Right ventricle myocardium inferior (tissue), 1 donor: ENCODE measurements at regions not wholly inside any gene's neighbourhood (a gene's known extent, or its start where the extent isn't known, plus 50 kb on each side); places are given as distances from the start of the nearest gene placed in this dataset.
"Not testable (repeated sequence)": the region's sequence is repeated elsewhere in the genome, so short reads cannot be mapped to it uniquely, and the experiment has no call there.

Experiments used
- ATAC-seq: fragments of 200-7000 bp; cut with Tn5 transposase; one replicate; pipeline ENCODE4 v1.9.1; 2020; ENCODE audit warnings: mild to moderate bottlenecking, moderate library complexity
- DNase-seq: peaks from one replicate; pipeline ENCODE4 v3.0.0; 2021; ENCODE audit errors: missing footprints
- intact Hi-C: fragments of 100-400 bp; cut with DNase I; formaldehyde crosslinking; loops from one replicate; pipeline ENCODE4 v1.11.0; 2022
- donor health status: DM: no; HTN: yes; CAD: no; lungs with severe emphysema.

DNA sequence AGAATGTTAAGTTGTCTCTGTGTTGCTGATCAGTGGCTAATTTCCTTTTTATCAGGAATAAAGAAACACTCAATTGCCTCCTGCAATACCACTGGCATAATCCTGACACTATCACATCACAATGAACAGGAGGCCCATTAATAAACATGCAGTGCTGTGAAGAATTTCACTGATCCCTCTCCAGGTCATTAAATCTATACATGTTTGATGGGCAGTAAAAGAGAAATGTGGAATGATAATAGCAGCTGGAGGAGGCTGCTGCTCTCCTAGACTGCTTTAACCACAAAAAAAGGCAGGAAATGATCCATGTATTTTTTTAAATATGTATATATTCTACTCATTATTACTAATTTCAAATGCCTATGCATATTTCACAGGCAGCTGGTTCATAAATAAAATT lies 202.1 kb downstream of the CENPC start:
- intact Hi-C loops, result no loop called here
- DNase-seq (no peak), ATAC-seq (no peak)

DNA sequence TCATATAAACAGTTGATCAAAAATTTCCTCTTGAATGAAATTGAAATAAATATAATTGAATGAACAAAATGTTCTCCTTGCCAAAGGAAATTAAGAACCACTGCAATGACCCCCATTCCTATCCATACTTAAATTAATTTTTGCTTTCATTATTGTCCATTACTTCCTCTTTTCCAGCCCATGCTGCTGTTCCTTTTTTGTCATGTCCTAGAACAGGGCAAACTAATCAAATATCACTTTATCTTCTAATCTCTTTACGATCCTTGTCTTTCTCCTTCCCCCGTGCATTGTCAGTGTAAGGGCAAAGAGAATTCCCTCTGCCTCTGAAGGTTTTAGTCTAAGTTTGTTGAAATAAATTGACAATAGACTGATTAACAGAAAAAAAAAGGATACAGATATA lies 203.0 kb downstream of the CENPC start:
- ATAC-seq, result no peak
- no peak for DNase-seq
- intact Hi-C loops, result no loop called here

DNA sequence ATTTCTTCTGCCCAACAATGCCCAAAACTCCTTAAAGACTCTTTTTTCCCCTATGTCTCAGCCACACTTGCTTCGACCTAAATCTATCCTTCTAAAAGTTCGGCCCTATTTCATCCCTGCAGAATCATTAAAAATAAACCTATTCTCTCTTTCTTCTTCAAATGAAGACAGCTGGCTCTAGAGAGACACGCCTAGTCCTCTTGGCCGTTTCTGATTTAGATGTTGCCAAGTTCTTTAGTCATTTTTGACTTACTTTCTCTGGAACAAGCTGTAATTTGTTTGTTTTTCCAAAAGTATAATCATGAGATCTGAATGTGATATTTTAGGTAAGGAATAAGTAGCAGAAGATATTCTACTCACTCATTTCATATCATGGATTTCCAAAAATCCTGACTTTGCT lies 211.6 kb downstream of the CENPC start:
- no peak for DNase-seq
- intact Hi-C loops, result no loop called here
- ATAC-seq, result no peak

DNA sequence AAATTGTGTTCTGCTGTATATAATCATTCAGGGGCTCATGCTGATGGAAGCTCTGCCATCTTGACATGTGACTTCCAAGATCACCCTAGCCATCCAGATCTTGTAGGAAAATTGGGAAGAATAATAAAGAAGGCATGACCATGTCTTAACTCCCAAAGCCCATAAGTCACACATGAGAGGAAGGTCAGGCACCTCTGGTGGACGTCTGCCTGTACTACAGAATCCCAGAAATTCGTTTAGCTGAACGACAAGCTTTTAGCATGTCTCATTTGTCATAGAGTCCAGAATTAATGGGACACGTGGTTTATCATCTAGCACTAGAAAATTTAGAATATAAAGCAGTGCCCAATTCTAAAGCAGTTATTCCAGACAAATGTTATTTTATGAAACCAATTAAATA lies 212.7 kb downstream of the CENPC start:
- no peak for ATAC-seq
- intact Hi-C loops, result no loop called here
- DNase-seq, result no peak

DNA sequence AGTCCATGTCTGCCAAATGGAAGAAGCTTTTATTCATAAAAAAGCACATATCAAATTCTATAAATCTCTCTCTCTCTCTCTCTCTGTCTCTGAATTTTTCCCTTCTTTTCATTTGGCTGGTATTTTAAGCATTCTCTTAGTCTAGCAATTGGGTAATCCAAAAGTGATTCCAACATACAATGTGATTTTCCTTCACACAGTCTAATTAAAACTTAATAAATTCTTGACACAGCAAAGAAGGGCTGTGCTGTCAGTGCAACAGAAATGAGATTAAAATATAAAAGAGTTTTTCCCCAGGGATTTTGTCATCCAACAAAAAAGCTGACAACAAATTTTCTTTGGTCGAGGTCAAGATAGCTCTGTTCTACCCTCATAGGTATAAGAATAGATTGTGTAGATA lies 216.9 kb downstream of the CENPC start:
- no peak for ATAC-seq
- intact Hi-C loops, result loop anchor here (2.0 kb wide), 1 partner anchor 240 kb away; no protein-coding TSS in a partner anchor
- DNase-seq, result no peak

DNA sequence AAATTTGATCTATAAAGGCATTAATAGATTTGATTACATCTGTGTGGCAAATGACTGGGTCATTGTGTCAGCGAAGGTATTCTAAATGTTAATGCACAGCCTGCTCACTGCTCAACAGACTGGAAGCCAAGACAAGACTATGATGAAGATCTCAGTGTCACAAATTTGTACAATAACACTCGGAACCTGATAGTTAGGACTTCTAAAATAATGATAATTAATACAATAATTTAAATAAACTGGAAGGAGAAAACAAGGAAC lies 217.4 kb downstream of the CENPC start:
- ATAC-seq, result no peak
- DNase-seq, result no peak
- intact Hi-C loops, result loop anchor here (2.0 kb wide), 1 partner anchor 239 kb away; no protein-coding TSS in a partner anchor

DNA sequence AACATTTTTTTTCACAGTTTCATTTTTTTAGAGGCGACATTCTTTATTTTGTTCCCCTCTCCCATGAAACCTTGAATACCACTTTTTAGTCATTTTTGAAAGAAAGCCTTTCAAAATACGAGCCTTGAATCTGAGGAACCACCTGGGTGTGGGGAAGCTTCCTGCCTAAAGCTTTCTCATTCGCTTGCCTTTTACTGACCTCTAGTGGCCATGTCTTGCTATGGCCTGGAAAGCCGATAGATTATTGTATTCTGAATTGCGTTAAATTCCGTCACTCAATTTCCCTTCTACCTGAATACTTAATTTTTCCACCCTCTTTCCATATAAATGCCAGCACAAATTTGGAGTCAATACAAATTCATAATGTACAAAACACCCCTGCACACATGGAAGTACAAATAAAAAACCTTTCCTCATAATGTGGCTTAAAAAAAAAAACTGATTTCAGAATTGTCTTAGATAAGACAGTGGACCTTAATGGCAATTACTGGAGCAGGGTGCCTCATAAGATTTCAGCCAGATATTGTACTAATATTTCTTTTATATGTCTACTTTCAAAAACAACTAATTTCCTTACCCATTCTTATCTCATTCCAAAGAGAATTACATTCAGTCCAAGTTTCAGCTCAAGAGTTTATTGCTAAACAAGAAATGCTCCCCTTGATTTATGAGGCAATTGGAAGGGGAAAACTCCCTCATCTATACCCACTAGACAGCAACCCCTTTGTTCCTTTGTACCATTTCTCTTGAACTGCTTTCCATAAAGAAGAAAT lies 217.9 kb downstream of the CENPC start:
- intact Hi-C loops, result loop anchor here (2.0 kb wide), 1 partner anchor 239 kb away; no protein-coding TSS in a partner anchor
- ATAC-seq, result peak; percentile 59
- DNase-seq, result no peak

DNA sequence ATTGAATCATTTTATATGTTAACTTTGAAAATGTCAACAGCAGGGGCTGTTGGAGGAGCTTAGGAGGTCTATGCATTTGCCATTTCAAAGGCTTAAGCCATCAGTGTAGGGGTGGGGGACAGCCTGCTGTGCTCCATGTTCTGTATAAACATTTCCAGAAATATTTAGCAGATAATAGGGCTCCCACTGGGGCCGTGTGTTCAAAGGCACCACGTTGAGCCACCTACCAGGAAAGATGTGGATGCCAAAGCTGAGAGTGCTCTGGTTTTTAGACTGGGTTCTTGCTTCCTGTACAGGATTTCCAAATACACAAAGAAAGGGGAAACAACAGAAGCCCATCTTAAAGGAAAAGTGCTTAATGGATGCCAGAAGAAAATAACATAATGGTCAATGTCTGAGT lies 219.5 kb downstream of the CENPC start:
- intact Hi-C loops, result no loop called here
- ATAC-seq (no peak), DNase-seq (no peak)

DNA sequence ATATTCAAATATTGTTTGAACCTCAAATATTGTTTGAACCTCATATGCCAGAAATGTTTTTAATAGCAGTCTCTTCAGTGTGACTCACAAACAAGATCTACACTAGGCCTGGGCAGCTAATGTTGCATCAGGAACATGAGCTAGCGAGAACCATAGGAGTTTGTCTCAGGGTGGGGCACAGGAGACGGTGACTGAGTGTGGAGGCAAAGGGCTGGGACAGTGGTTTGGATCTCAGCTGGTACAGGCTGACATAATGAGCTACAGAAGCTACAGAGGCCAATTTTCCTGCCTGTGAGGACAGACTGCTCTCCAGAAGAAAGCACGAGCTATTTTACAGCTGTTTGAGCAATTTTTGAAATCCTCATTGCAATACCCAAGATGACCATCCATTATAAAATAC lies 224.7 kb downstream of the CENPC start:
- intact Hi-C loops, result no loop called here
- DNase-seq (no peak), ATAC-seq (peak; percentile 52)

DNA sequence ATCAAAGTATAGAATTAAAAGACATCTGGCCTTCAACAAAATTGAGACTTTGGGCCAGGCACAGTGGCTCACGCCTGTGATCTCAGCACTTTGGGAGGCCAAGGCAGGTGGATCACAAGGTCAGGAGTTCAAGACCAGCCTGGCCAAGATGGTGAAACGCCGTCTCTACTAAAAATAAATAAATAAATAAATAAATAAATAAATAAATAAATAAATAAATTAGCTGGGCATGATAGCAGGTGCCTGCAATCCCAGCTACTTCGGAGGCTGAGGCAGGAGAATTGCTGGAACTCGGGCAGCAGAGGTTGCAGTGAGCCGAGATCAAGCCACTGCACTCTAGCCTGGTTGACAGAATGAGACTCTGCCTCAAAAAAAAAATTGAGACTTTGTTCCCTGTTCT lies 225.7 kb downstream of the CENPC start:
- ATAC-seq, intact Hi-C loops, DNase-seq: not testable (repeated sequence)

DNA sequence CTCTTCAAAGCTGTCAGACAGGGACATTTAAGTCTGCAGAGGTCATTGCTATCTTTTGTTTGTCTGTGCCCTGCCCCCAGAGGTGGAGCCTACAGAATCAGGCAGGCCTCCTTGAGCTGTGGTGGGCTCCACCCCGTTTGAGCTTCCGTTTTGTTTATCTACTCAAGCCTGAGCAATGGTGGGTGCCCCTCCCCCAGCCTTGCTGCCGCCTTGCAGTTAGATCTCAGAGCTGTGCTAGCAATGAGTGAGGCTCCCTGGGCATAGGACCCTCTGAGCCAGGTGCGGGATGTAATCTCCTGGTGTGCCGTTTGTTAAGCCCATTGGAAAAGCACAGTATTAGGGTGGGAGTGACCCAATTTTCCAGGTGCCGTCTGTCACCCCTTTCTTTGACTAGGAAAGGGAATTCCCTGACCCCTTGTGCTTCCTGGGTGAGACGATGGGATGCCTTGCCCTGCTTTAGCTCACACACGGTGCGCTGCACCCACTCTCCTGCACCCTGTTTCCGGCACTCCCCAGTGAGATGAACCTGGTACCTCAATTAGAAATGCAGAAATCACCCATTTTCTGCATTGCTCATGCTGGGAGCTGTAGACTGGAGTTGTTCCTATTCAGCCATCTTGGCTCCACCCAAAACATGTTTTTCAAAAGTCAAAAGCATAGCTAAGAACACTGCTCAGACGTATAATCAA lies 244.7 kb downstream of the CENPC start:
- ATAC-seq, intact Hi-C loops, DNase-seq: not testable (repeated sequence)

DNA sequence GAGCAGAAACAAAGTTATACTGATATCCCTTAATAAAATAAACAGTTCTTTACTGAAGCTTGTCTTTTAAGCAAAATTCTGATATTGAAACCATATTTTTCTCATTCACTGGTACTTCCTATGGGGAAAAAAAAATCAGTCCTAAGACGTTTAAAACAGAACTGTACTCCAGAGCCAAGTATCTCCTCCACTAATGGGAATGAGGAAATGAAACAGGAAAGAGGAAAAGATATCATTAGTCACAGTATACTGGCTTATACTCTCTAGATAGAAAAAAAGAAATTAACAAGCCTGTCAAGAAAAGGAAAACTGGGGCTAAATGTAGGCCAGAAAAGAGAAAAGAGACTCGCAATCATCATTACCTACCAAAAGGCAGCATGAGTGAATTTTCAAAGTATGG lies 252.7 kb downstream of the CENPC start:
- no peak for DNase-seq
- ATAC-seq, result no peak
- intact Hi-C loops, result no loop called here

DNA sequence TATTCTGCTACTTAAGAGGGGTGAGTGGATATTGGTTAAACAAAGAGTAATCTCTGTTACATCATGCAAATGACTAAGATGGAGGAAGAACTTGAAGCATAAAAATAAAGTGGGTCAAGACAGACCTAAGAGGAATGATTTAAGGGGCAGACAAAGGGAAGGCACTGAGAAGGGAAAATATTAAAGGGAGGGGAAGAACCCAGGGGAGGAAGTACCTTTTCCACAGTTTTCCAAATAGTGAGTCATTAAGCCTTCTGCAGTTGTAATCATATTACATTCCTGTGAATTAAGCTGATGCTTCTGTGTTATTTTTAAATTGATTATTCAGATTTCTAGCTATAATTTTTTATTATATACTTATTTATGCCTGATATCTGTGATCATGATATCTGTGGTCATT lies 253.3 kb downstream of the CENPC start:
- intact Hi-C loops, result no loop called here
- DNase-seq (no peak), ATAC-seq (no peak)

DNA sequence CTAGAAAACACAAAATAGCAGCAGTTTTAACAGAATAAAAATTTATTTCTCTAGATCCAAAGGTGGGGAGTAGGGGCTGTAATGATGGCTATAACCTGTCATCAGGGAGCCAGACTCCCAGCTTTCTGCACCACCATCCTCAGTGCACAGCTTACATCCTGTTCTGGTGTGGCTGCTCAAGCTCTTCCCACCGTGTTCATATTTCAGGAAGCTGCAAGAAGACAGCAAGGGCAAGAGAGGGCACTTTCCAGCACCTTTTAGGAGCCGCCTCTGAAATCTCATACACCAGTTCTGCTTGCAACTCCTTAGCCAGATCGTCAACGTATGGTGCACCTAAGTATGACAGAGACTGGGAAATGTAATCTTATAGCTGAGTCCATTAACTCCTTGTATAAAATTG lies 253.7 kb downstream of the CENPC start:
- no peak for DNase-seq
- intact Hi-C loops, result no loop called here
- no peak for ATAC-seq

DNA sequence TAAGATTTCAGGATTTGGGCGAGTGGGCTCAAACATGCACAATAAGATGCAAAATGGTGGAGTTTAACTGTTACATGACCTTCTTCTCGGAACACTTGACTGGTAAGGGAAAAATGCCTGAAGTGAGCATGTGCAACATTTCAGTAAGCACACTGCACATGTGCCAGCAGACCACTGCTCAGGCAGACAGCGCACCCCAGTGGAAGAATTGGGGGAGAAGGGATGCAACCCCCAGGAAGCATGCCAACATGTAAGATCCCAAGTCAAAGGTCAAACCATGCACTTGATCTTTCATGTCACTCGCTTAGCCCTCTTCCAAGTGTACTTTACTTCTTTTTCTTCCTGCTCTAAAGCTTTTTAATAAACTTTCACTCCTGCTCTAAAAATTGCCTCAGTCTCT lies 256.3 kb downstream of the CENPC start:
- intact Hi-C loops, result no loop called here
- ATAC-seq (no peak), DNase-seq (no peak)

DNA sequence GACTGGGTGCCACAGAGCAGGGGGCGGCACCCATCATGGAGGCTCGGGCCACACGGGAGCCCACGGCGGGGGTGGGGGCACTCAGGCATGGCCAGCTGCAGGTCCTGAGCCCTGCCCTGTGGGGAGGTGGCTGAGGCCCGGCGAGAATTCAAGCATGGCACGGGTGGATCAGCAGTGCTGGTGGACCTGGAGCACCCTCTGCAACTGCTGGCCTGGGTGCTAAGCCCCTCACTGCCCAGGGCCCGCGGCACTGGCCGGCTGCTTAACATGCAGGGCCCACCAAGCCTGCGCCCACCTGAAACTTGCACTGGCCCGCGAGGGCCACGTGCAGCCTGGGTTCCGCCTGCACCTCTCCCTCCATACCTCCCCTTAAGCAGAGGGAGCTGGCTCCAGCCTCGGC lies 258.6 kb downstream of the CENPC start:
- ATAC-seq (no peak), DNase-seq (no peak)
- intact Hi-C loops, result no loop called here

DNA sequence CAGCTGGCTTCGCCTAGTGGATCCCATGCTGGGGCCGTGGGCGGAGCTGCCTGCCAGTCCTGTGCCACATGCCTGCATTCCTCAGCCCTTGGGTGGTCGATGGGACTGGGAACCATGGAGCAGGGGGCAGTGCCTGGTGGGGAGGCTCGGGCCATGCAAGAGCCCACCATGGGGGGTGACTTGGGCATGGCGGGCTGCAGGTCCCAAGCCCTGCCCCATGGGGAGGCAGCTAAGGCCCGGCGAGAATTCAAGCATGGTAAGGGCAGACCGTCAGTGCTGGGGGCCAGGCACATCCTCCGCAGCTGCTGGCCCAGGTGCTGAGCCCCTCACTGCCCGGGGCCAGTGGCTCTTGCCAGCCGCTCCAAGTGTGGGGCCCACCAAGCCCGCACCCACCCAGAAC lies 262.6 kb downstream of the CENPC start:
- ATAC-seq, result no peak
- DNase-seq, result no peak
- intact Hi-C loops, result no loop called here

DNA sequence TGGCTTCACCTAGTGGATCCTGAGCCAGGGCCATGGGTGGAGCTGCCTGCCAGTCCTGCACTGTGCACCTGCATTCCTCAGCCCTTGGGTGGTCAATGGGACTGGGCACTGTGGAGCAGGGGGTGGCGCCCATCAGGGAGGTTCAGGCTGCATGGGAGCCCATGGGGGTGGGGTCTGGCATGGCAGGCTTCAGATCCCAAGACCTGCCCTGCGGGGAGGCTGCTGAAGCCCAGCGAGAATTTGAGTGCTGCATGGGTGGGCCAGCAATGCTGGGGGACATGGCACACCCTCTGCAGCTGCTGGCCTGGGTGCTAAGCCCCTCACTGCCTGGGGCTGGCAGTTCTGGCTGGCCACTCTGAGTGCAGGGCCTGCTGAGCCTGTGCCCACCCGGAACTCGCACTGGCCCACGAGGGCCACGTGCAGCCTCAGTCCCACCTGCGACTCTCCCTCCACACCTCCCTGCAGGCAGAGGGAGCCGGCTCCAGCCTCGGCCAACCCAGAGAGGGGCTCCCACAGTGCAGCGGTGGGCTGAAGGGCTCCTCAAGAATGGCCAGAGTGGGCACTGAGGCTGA lies 270.0 kb downstream of the CENPC start:
- no peak for DNase-seq
- intact Hi-C loops, result no loop called here
- ATAC-seq, result no peak

DNA sequence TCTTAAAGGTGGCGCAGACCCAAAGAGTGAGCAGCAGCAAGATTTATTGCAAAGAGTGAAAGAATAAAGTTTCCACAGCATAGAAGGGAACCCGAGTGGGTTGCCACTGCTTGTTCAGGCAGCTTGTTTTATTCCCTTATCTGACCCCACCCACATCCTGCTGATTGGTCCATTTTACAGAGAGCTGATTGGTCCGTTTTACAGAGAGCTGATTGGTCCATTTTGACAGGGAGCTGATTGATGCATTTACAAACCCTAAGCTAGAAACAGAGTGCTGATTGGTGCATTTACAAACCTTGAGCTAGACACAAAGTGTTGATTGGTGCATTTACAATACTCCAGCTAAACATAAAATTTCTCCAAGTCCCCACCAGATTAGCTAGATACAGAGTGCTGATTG lies 270.6 kb downstream of the CENPC start:
- ATAC-seq, intact Hi-C loops, DNase-seq: not testable (repeated sequence)

DNA sequence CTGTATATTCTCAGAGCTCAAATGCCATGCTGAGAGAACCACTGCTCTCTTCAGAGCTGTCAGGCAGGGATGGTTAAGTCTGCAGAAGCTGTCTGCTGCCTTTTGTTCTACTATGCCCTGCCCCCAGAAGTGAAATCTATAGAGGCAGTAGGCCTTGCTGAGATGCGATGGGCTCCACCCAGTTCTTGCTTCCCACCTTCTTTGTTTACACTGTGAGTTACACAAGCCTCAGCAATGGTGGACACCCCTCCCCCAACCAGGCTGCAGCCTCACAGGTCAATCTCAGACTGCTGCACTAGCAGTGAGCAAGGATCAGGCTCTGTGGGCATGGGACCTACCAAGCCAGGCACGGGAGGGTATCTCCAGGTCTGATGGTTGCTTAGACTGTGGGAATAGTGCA lies 271.6 kb downstream of the CENPC start:
- intact Hi-C loops, result no loop called here
- ATAC-seq, result no peak

More for the DNA sequence above, 271.6 kb downstream of the CENPC start:
- DNase-seq, result no peak
